Nephron (organoid): ENCODE measurements at regions not wholly inside any gene's neighbourhood (a gene's known extent, or its start where the extent isn't known, plus 50 kb on each side); places are given as distances from the start of the nearest gene placed in this dataset.

Source experiments
- H3K27ac Mint-ChIP-seq, 3 experiments: 2 replicates each; pipeline ENCODE4 v1.8.0; 2020; ENCODE audit warnings: mixed read lengths in 3 of 3, mild to moderate bottlenecking in 2 of 3, moderate library complexity in 1 of 3
- H3K27me3 Mint-ChIP-seq: 2 replicates; pipeline ENCODE4 v1.8.0; 2021; ENCODE audit warnings: low read depth, mild to moderate bottlenecking, moderate library complexity, mixed read lengths
- H3K36me3 Mint-ChIP-seq: 2 replicates; pipeline ENCODE4 v1.8.0; 2020; ENCODE audit warnings: low read depth, mixed read lengths
- H3K4me1 Mint-ChIP-seq: 2 replicates; pipeline ENCODE4 v1.8.0; 2020; ENCODE audit warnings: mixed read lengths
- H3K4me3 Mint-ChIP-seq, 3 experiments: 2 replicates each; pipeline ENCODE4 v1.8.0; 2020; ENCODE audit warnings: mild to moderate bottlenecking in 3 of 3, mixed read lengths in 3 of 3, moderate library complexity in 2 of 3
- H3K9me3 Mint-ChIP-seq: 2 replicates; pipeline ENCODE4 v1.8.0; 2020; ENCODE audit warnings: mixed read lengths
- CTCF ChIP-seq, 3 experiments: fragments of 200-600 bp; sonication (generic); IDR thresholded peaks; one replicate each; pipeline ENCODE4 v1.5.0; 2021; ENCODE audit warnings: antibody characterized with exemption in 3 of 3; ENCODE audit not compliant: unreplicated experiment in 3 of 3

GRCh38 chr1:56017336-56017735 is 562.0 kb downstream of the PLPP3 start:
- Mint-ChIP-seq H3K4me1 (no peaks in the 10 kb centered on the region), H3K4me3 (no peak overlapping the region), H3K9me3 (peaks cover 33% of the 10 kb centered on the region), H3K36me3 (peaks cover 7% of the 10 kb centered on the region), H3K27me3 (no peaks in the 10 kb centered on the region), H3K27ac (no peak overlapping the region)
- TF ChIP-seq CTCF (IDR thresholded peaks at IDR 0.05; ENCODE audit: unreplicated experiment in 3 of 3), result no peak

DNA sequence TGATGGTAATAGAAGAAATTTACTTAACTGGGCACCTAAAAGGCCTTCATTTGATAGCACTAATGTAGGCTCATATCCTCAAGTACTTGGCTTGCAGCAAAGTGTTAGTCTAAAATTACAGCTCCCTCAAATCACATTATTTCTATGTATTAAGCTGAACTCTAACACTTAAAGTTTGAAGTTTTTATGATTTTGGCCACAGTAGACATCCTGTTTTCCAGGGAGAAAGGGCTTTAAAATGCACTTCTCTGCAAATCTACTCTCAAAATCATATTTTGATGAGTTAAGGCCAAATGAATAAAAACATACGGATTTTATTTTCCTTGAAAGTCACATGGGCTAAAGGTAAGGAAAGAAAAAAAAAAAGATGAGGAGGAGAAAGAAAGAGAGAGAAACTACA is 575.5 kb downstream of the PLPP3 start:
- Mint-ChIP-seq H3K27me3 (no peaks in the 10 kb centered on the region), H3K27ac (peak overlapping the region; percentile 3 to 59 (median 51)), H3K4me1 (peaks cover 11% of the 10 kb centered on the region), H3K9me3 (peaks cover 7% of the 10 kb centered on the region), H3K36me3 (no peaks in the 10 kb centered on the region), H3K4me3 (no peak overlapping the region)
- TF ChIP-seq CTCF (IDR thresholded peaks at IDR 0.05; ENCODE audit: unreplicated experiment in 3 of 3), result no peak

GRCh38 chr1:56002231-56002630 is 577.1 kb downstream of the PLPP3 start:
- H3K36me3 Mint-ChIP-seq, result no peaks in the 10 kb centered on the region
- H3K27me3 Mint-ChIP-seq, result no peaks in the 10 kb centered on the region
- peak overlapping the region in 1 of 3 experiments; percentile 4 for H3K27ac Mint-ChIP-seq
- no peak for TF ChIP-seq CTCF (IDR thresholded peaks at IDR 0.05; ENCODE audit: unreplicated experiment in 3 of 3)
- no peak overlapping the region for H3K4me3 Mint-ChIP-seq
- H3K4me1 Mint-ChIP-seq, result peaks cover 18% of the 10 kb centered on the region
- peaks cover 12% of the 10 kb centered on the region for H3K9me3 Mint-ChIP-seq

DNA sequence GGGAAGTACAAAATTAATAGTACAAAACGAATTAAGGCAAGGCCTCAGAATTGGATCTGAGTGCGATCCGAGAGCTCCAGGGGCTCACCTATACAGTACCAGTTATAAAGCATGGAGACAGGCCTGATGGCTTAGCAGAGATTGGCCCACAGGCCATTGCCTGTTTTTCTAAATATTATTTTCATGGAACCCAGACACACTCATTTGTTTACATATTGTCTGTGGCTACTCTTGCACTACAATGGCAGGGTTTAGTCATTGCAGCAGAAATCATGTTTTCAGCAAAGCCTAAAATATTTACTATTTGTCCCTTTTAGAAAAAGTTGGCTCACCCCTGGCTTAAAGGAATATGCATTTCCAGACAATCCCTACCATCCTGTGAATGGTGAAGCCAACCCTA is 578.9 kb downstream of the PLPP3 start:
- no peaks in the 10 kb centered on the region for H3K36me3 Mint-ChIP-seq
- no peak for TF ChIP-seq CTCF (IDR thresholded peaks at IDR 0.05; ENCODE audit: unreplicated experiment in 3 of 3)
- H3K27me3 Mint-ChIP-seq, result no peaks in the 10 kb centered on the region
- peaks cover 19% of the 10 kb centered on the region for H3K4me1 Mint-ChIP-seq
- H3K9me3 Mint-ChIP-seq, result peaks cover 16% of the 10 kb centered on the region
- H3K4me3 Mint-ChIP-seq, result no peak overlapping the region
- no peak overlapping the region for H3K27ac Mint-ChIP-seq

- Mint-ChIP-seq H3K36me3 (no peaks in the 10 kb centered on the region), H3K9me3 (peaks cover 15% of the 10 kb centered on the region), H3K27ac (peak overlapping the region; percentile 28 to 58 (median 35)), H3K4me3 (no peak overlapping the region), H3K4me1 (peaks cover 27% of the 10 kb centered on the region), H3K27me3 (no peaks in the 10 kb centered on the region)
- TF ChIP-seq CTCF (IDR thresholded peaks at IDR 0.05; ENCODE audit: unreplicated experiment in 3 of 3), result no peak
These were observed 581.8 kb downstream of the PLPP3 start for GRCh38 chr1:55997536-55997935.

GRCh38 chr1:55993646-55994318 is 585.6 kb downstream of the PLPP3 start:
- H3K4me1 Mint-ChIP-seq, result peaks cover 54% of the 10 kb centered on the region
- H3K27me3 Mint-ChIP-seq, result no peaks in the 10 kb centered on the region
- TF ChIP-seq CTCF (IDR thresholded peaks at IDR 0.05; ENCODE audit: unreplicated experiment in 3 of 3), result no peak
- H3K36me3 Mint-ChIP-seq, result no peaks in the 10 kb centered on the region
- H3K9me3 Mint-ChIP-seq, result peaks cover 15% of the 10 kb centered on the region
- H3K4me3 Mint-ChIP-seq, result no peak overlapping the region
- peak overlapping the region; percentile 26 to 85 (median 71) for H3K27ac Mint-ChIP-seq
